ENCODE measurements at regions not wholly inside any gene's neighbourhood (a gene's known extent, or its start where the extent isn't known, plus 50 kb on each side); places are given as distances from the start of the nearest gene placed in this dataset.

- H3K4me1 ChIP-seq = no peaks in the 10 kb centered on the region
- H3K27me3 ChIP-seq = no peaks in the 10 kb centered on the region
- H3K27ac ChIP-seq = no peak overlapping the region
- no peak overlapping the region for H3K4me3 ChIP-seq
- TF ChIP-seq POLR2A (IDR thresholded peaks at IDR 0.05) (no peak), CTCF (IDR thresholded peaks at IDR 0.05) (no peak)
- DNase-seq = no peak
- H3K36me3 ChIP-seq = no peaks in the 10 kb centered on the region
- H3K9me3 ChIP-seq = no peaks in the 10 kb centered on the region
These were observed 70.4 kb upstream of the SIMC1 start for GRCh38 chr5:176167800-176168199.

DNA sequence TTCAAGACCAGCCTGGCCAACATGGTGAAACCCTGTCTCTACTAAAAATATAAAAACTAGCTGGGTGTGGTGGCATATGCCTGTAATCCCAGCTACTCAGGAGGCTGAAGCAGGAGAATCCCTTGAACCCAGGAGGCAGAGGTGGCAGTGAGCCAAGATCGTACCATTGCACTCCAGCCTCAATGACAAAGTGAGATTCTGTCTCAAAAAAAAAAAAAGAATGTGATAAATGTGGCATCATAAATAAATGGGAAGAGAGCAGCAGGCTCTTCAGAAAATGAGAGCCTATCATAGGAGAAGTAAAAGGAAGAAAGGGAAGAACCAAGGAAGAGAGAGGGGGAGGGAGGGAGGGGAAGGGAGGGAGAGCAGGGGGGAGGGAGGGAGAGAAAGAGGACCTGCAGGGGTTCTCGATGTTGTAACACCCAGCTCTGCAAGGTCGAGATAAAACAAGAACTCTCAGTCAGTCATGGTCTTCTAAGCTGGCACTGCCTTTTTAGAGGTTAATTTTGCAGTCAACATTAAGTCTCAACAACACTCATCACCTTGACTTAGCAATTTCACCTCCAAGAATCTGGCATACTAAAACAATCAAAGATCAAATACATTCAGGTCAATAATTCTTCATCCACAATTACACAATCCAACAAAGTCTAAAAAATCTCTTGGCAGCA, 68.7 kb upstream of the SIMC1 start:
- no peak overlapping the region for H3K27ac ChIP-seq

DNA sequence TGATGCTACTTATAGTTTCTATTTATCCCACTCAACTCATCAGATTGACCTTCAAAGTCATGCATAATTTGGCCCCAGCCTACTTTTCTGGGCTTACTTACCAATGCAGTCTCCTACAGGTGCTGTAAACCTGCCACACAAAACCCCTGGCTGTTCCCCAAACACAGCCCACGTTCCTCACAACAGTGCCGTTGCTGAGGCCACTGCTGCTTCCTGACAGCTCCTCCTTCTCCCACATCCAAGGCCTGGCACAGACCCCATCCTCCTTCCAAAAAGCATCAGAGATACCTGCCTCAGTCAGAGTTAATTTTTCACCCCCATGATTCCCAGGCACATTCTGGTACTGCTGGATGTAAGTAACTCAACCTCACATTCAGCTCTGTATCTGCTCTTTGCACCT, 68.1 kb upstream of the SIMC1 start:
- no peak overlapping the region for H3K4me3 ChIP-seq
- H3K9me3 ChIP-seq = no peaks in the 10 kb centered on the region
- no peak for DNase-seq
- H3K27me3 ChIP-seq = no peaks in the 10 kb centered on the region
- no peaks in the 10 kb centered on the region for H3K36me3 ChIP-seq
- H3K4me1 ChIP-seq = no peaks in the 10 kb centered on the region
- TF ChIP-seq POLR2A (IDR thresholded peaks at IDR 0.05) (no peak), CTCF (IDR thresholded peaks at IDR 0.05) (no peak)
- no peak overlapping the region for H3K27ac ChIP-seq

More for the DNA sequence above, 68.7 kb upstream of the SIMC1 start:
- Histone ChIP-seq H3K27me3 (no peaks in the 10 kb centered on the region), H3K4me1 (no peaks in the 10 kb centered on the region), H3K9me3 (no peaks in the 10 kb centered on the region), H3K36me3 (no peaks in the 10 kb centered on the region), H3K4me3 (no peak overlapping the region)
- DNase-seq = no peak
- TF ChIP-seq POLR2A (IDR thresholded peaks at IDR 0.05) = no peak
- TF ChIP-seq CTCF (IDR thresholded peaks at IDR 0.05) = no peak

DNA sequence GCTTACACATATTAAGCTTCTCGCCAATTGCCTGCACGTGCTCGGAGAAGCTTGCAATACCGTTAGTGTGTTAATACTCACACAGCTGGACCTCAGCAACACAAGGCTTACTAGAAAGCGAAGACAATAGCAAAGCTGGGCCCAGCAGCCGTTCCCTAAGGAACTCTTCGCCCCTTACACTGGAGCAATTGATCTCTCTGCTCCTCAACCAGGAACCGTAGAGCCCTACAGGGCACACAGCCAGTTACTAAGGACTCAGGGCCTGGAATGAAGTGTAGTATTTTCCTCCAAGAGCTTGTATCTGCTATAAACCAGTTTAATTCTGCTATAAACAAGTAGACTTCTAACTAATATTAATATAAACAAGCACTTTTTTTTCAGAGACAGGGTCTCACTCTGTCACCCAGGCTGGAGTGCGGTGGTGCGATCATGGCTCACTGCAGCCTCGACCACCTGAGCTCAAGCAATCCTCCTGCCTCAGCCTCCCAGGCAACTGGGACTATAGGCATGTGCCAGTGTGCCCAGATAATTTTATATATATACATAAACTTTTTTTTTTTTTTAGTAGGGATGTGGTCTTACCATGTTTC, 67.0 kb upstream of the SIMC1 start:
- no peak for DNase-seq
- no peaks in the 10 kb centered on the region for H3K4me1 ChIP-seq
- H3K4me3 ChIP-seq = no peak overlapping the region
- no peak for TF ChIP-seq CTCF (IDR thresholded peaks at IDR 0.05)
- TF ChIP-seq POLR2A (IDR thresholded peaks at IDR 0.05) = no peak
- no peak overlapping the region for H3K27ac ChIP-seq
- H3K36me3 ChIP-seq = no peaks in the 10 kb centered on the region
- H3K27me3 ChIP-seq = no peaks in the 10 kb centered on the region
- H3K9me3 ChIP-seq = no peaks in the 10 kb centered on the region

GRCh38 chr5:176172246-176172645, 66.0 kb upstream of the SIMC1 start:
- DNase-seq = no peak
- TF ChIP-seq POLR2A (IDR thresholded peaks at IDR 0.05) (no peak), CTCF (IDR thresholded peaks at IDR 0.05) (no peak)
- no peak overlapping the region for H3K27ac ChIP-seq
- H3K4me1 ChIP-seq = no peaks in the 10 kb centered on the region
- H3K36me3 ChIP-seq = no peaks in the 10 kb centered on the region
- no peaks in the 10 kb centered on the region for H3K27me3 ChIP-seq
- no peak overlapping the region for H3K4me3 ChIP-seq
- H3K9me3 ChIP-seq = no peaks in the 10 kb centered on the region

Data from Peyer's patch (tissue), 4 donors.